ENCODE measurements at regions not wholly inside any gene's neighbourhood (a gene's known extent, or its start where the extent isn't known, plus 50 kb on each side); places are given as distances from the start of the nearest gene placed in this dataset.
"Not testable (repeated sequence)": the region's sequence is repeated elsewhere in the genome, so short reads cannot be mapped to it uniquely, and the experiment has no call there.

GRCh38 chr21:6068098-6068831 is 4453.1 kb upstream of the TPTE start:
- H3K27me3 Mint-ChIP-seq; DNase-seq; intact Hi-C loops (cut with micrococcal nuclease); H3K4me3 Mint-ChIP-seq; CTCF ChIA-PET; H3K36me3 Mint-ChIP-seq (ENCODE audit: low read depth); ATAC-seq; H3K27ac Mint-ChIP-seq; POLR2A ChIA-PET; H3K4me1 Mint-ChIP-seq (ENCODE audit: low read depth); H3K9me3 Mint-ChIP-seq: not testable (repeated sequence)

DNA sequence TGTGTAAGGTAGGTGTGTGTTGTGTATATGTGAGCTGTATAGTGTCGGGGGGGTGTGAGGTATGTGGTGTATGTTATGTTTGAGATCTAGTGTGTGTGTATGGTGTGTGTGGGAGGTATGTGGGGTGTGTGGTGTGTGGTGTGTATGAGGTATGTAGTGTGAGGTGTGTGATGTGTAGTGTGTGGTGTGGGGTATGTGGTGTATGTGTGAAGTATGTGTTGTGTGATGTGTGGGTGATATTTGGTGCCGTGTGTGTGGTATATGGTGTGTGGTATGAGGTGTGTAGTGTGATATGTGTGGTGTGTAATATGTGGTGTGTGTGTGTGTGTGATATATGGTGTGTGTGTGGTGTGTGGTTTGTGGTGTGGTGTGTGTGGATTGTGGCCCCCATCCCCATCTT is 4451.2 kb upstream of the TPTE start:
- H3K4me1 Mint-ChIP-seq (ENCODE audit: low read depth); DNase-seq; H3K36me3 Mint-ChIP-seq (ENCODE audit: low read depth); H3K27me3 Mint-ChIP-seq; H3K9me3 Mint-ChIP-seq; ATAC-seq; POLR2A ChIA-PET; intact Hi-C loops (cut with micrococcal nuclease); CTCF ChIA-PET: not testable (repeated sequence)
- Mint-ChIP-seq H3K4me3 (peak overlapping the region; percentile 28), H3K27ac (peak overlapping the region; percentile 74)

DNA sequence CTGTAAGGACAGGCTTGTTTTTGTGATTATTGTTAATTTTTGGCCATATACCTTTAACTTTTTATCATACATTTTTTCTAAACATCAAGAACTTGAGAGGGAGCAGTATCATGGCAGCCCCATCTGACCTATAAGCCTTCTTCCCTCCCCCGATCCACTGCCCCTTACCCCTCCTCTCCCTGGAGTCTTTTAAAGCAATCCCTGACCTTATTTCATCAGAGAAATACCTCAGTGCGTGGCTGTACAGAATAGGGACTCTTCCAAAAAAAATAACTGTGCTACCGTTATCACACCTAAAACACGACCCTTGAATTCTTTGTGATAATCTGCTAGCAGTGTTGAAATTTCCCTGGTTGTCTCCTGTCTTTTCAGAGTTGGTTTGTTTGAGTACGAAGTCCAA is 4448.7 kb upstream of the TPTE start:
- H3K27me3 Mint-ChIP-seq; CTCF ChIA-PET; POLR2A ChIA-PET; H3K4me3 Mint-ChIP-seq; H3K9me3 Mint-ChIP-seq; ATAC-seq; H3K4me1 Mint-ChIP-seq (ENCODE audit: low read depth); H3K36me3 Mint-ChIP-seq (ENCODE audit: low read depth); H3K27ac Mint-ChIP-seq; intact Hi-C loops (cut with micrococcal nuclease); DNase-seq: not testable (repeated sequence)

GRCh38 chr21:6073993-6074705 is 4447.2 kb upstream of the TPTE start:
- H3K9me3 Mint-ChIP-seq; intact Hi-C loops (cut with micrococcal nuclease); DNase-seq; H3K4me3 Mint-ChIP-seq; ATAC-seq; H3K36me3 Mint-ChIP-seq (ENCODE audit: low read depth); H3K27me3 Mint-ChIP-seq; H3K27ac Mint-ChIP-seq; POLR2A ChIA-PET; H3K4me1 Mint-ChIP-seq (ENCODE audit: low read depth); CTCF ChIA-PET: not testable (repeated sequence)

GRCh38 chr21:6074935-6075334 is 4446.4 kb upstream of the TPTE start:
- H3K36me3 Mint-ChIP-seq (ENCODE audit: low read depth); intact Hi-C loops (cut with micrococcal nuclease); H3K4me3 Mint-ChIP-seq; H3K27me3 Mint-ChIP-seq; H3K27ac Mint-ChIP-seq; DNase-seq; POLR2A ChIA-PET; ATAC-seq; H3K9me3 Mint-ChIP-seq; H3K4me1 Mint-ChIP-seq (ENCODE audit: low read depth); CTCF ChIA-PET: not testable (repeated sequence)

GRCh38 chr21:6075627-6076208 is 4445.7 kb upstream of the TPTE start:
- H3K36me3 Mint-ChIP-seq (ENCODE audit: low read depth); H3K4me1 Mint-ChIP-seq (ENCODE audit: low read depth); H3K9me3 Mint-ChIP-seq; CTCF ChIA-PET; intact Hi-C loops (cut with micrococcal nuclease); POLR2A ChIA-PET; H3K4me3 Mint-ChIP-seq; H3K27me3 Mint-ChIP-seq; ATAC-seq; H3K27ac Mint-ChIP-seq; DNase-seq: not testable (repeated sequence)

DNA sequence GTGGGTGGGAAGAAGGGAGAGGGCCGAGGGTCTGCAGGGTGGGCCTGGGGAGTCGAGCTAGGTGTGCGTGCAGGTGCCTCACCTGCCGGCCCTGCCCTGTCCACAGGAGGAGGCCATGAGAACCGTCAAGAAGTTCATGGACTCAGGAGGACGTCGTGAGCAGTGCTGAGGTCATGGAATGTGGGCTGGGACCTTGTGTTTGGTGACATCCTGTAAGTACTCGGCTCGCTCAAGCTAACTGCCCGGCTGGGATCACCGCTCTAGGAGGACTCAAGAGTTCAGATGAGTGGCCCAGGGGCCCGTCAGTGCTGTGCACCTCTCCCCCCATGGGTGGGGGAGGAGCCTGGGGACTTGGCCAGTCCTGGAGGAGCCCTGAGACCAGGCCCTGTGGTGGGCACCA is 4444.0 kb upstream of the TPTE start:
- H3K27ac Mint-ChIP-seq; H3K4me3 Mint-ChIP-seq; POLR2A ChIA-PET; ATAC-seq; H3K36me3 Mint-ChIP-seq (ENCODE audit: low read depth); CTCF ChIA-PET; H3K9me3 Mint-ChIP-seq; H3K4me1 Mint-ChIP-seq (ENCODE audit: low read depth); H3K27me3 Mint-ChIP-seq; DNase-seq; intact Hi-C loops (cut with micrococcal nuclease): not testable (repeated sequence)

DNA sequence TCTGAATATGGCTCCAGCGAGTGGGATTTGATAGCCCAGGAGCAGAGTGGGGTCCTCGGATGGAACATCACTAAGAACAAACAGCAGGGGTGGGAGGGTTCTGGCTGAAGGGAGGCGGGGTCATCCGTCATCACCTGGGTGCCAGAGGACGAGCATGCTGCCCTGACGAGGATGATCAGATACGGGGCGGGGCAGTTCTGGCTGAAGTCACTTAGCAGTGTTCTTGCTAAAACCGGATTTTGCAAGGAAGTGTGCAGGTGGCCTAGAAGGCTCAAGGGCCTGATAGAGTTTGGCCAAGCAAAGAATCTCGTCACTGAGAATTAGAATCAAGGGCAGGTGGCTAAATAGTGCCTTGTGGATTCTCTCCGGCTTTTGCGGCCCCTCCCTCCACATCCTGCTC is 4442.5 kb upstream of the TPTE start:
- CTCF ChIA-PET; H3K27me3 Mint-ChIP-seq; H3K9me3 Mint-ChIP-seq; intact Hi-C loops (cut with micrococcal nuclease); POLR2A ChIA-PET; ATAC-seq; H3K36me3 Mint-ChIP-seq (ENCODE audit: low read depth); DNase-seq; H3K4me3 Mint-ChIP-seq; H3K27ac Mint-ChIP-seq; H3K4me1 Mint-ChIP-seq (ENCODE audit: low read depth): not testable (repeated sequence)

- H3K9me3 Mint-ChIP-seq; H3K27me3 Mint-ChIP-seq; H3K4me1 Mint-ChIP-seq (ENCODE audit: low read depth); DNase-seq; POLR2A ChIA-PET; intact Hi-C loops (cut with micrococcal nuclease); H3K4me3 Mint-ChIP-seq; CTCF ChIA-PET; H3K27ac Mint-ChIP-seq; H3K36me3 Mint-ChIP-seq (ENCODE audit: low read depth): not testable (repeated sequence)
- ATAC-seq, result peak; percentile 82
These were observed 4440.3 kb upstream of the TPTE start for GRCh38 chr21:6080941-6081655.

GRCh38 chr21:6082166-6082565 is 4439.2 kb upstream of the TPTE start:
- POLR2A ChIA-PET; H3K4me3 Mint-ChIP-seq; ATAC-seq; H3K27me3 Mint-ChIP-seq; H3K36me3 Mint-ChIP-seq (ENCODE audit: low read depth); H3K9me3 Mint-ChIP-seq; H3K4me1 Mint-ChIP-seq (ENCODE audit: low read depth); DNase-seq; CTCF ChIA-PET; intact Hi-C loops (cut with micrococcal nuclease); H3K27ac Mint-ChIP-seq: not testable (repeated sequence)

- H3K9me3 Mint-ChIP-seq; intact Hi-C loops (cut with micrococcal nuclease); H3K4me3 Mint-ChIP-seq; POLR2A ChIA-PET; H3K4me1 Mint-ChIP-seq (ENCODE audit: low read depth); H3K27me3 Mint-ChIP-seq; DNase-seq; CTCF ChIA-PET; H3K36me3 Mint-ChIP-seq (ENCODE audit: low read depth); H3K27ac Mint-ChIP-seq: not testable (repeated sequence)
- ATAC-seq, result peak; percentile 41
These were observed 4437.7 kb upstream of the TPTE start for GRCh38 chr21:6083574-6084120.
